ENCODE measurements at regions not wholly inside any gene's neighbourhood (a gene's known extent, or its start where the extent isn't known, plus 50 kb on each side); places are given as distances from the start of the nearest gene placed in this dataset.

DNA sequence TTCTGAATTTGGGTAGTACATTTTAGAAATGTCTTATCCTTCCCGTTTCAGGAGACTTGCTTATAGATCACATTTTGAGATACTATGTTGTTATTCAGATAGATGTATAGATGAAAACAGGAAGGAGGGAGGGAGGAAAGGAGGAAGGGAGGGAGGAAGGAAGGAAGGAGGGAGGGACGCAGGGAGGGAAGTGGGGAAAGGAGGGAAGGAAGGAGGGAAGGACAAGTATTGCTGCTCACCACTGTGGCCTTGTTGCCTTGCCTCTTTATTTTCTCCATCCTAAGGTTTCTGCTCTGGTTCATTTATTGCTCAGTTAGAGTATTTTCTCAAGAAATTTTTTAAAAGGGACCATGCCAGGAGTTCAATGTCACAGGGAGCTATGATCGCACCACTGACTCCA, 134.3 kb downstream of the LTN1 start:
- ATAC-seq (ENCODE audit: insufficient read depth, low read depth): no peak

DNA sequence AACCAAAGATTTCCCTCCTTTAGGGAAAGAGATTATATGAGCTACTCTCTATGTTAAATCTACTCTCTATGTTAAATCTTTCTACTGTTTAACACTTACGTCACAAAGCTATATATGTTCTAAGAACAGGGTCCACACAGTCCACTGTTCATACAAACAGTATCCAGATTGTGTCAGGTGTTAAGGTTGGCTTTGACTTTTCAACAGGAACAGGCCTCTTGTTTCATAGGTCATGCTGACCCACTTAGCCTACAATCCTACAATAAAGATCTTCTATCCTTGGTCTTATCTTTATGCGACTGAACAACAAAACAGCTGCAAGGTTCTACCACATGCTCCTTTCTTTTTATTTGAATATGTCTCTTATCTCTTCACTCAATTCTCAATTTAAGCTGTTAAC, 134.9 kb downstream of the LTN1 start:
- DNase-seq (no peak), ATAC-seq (ENCODE audit: insufficient read depth, low read depth) (no peak)
- Histone ChIP-seq H3K27ac (ENCODE audit: low read length) (no peak overlapping the region), H3K9me3 (ENCODE audit: insufficient read depth, low read length, severe bottlenecking) (no peaks in the 10 kb centered on the region), H3K4me3 (ENCODE audit: low read depth in 1 of 2, low read length in 2 of 2) (no peak overlapping the region), H3K4me1 (ENCODE audit: insufficient read depth, low read length) (no peaks in the 10 kb centered on the region), H3K27me3 (ENCODE audit: insufficient read depth, low read length, poor library complexity) (no peaks in the 10 kb centered on the region), H3K4me2 (ENCODE audit: insufficient read depth, low read length) (no peak overlapping the region), H4K20me1 (ENCODE audit: insufficient read depth, low read length) (no peaks in the 10 kb centered on the region), H3K36me3 (ENCODE audit: insufficient read depth, low read length) (no peaks in the 10 kb centered on the region), H3K79me2 (ENCODE audit: insufficient read depth, low read length) (no peaks in the 10 kb centered on the region), H3K9ac (ENCODE audit: low read depth, low read length) (no peak overlapping the region), H2AFZ (ENCODE audit: low read depth, low read length) (no peak overlapping the region)
- TF ChIP-seq, protein P1, sequence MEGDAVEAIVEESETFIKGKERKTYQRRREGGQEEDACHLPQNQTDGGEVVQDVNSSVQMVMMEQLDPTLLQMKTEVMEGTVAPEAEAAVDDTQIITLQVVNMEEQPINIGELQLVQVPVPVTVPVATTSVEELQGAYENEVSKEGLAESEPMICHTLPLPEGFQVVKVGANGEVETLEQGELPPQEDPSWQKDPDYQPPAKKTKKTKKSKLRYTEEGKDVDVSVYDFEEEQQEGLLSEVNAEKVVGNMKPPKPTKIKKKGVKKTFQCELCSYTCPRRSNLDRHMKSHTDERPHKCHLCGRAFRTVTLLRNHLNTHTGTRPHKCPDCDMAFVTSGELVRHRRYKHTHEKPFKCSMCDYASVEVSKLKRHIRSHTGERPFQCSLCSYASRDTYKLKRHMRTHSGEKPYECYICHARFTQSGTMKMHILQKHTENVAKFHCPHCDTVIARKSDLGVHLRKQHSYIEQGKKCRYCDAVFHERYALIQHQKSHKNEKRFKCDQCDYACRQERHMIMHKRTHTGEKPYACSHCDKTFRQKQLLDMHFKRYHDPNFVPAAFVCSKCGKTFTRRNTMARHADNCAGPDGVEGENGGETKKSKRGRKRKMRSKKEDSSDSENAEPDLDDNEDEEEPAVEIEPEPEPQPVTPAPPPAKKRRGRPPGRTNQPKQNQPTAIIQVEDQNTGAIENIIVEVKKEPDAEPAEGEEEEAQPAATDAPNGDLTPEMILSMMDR (IDR thresholded peaks at IDR 0.05; ENCODE audit: borderline replicate concordance, extremely low read depth, low read length, poor library complexity, severe bottlenecking): no peak
- TF ChIP-seq EZH2 (IDR thresholded peaks at IDR 0.05; ENCODE audit: borderline replicate concordance, low read depth, low read length, severe bottlenecking): no peak

More for the DNA sequence above, 134.3 kb downstream of the LTN1 start:
- Histone ChIP-seq H3K27ac (ENCODE audit: low read length) (no peak overlapping the region), H3K79me2 (ENCODE audit: insufficient read depth, low read length) (no peaks in the 10 kb centered on the region), H3K4me2 (ENCODE audit: insufficient read depth, low read length) (no peak overlapping the region), H2AFZ (ENCODE audit: low read depth, low read length) (no peak overlapping the region), H4K20me1 (ENCODE audit: insufficient read depth, low read length) (no peaks in the 10 kb centered on the region), H3K9ac (ENCODE audit: low read depth, low read length) (no peak overlapping the region), H3K9me3 (ENCODE audit: insufficient read depth, low read length, severe bottlenecking) (no peaks in the 10 kb centered on the region), H3K4me1 (ENCODE audit: insufficient read depth, low read length) (no peaks in the 10 kb centered on the region), H3K36me3 (ENCODE audit: insufficient read depth, low read length) (no peaks in the 10 kb centered on the region), H3K4me3 (ENCODE audit: low read depth in 1 of 2, low read length in 2 of 2) (no peak overlapping the region), H3K27me3 (ENCODE audit: insufficient read depth, low read length, poor library complexity) (no peaks in the 10 kb centered on the region)
- TF ChIP-seq, protein P1 (IDR thresholded peaks at IDR 0.05; ENCODE audit: borderline replicate concordance, extremely low read depth, low read length, poor library complexity, severe bottlenecking): no peak
- no peak for TF ChIP-seq EZH2 (IDR thresholded peaks at IDR 0.05; ENCODE audit: borderline replicate concordance, low read depth, low read length, severe bottlenecking)
- no peak for DNase-seq

- Histone ChIP-seq H3K27ac (ENCODE audit: low read length) (no peak overlapping the region), H3K36me3 (ENCODE audit: insufficient read depth, low read length) (no peaks in the 10 kb centered on the region), H3K9me3 (ENCODE audit: insufficient read depth, low read length, severe bottlenecking) (no peaks in the 10 kb centered on the region), H3K27me3 (ENCODE audit: insufficient read depth, low read length, poor library complexity) (no peaks in the 10 kb centered on the region), H3K9ac (ENCODE audit: low read depth, low read length) (no peak overlapping the region), H3K4me3 (ENCODE audit: low read depth in 1 of 2, low read length in 2 of 2) (no peak overlapping the region), H3K4me1 (ENCODE audit: insufficient read depth, low read length) (no peaks in the 10 kb centered on the region), H3K79me2 (ENCODE audit: insufficient read depth, low read length) (no peaks in the 10 kb centered on the region), H2AFZ (ENCODE audit: low read depth, low read length) (no peak overlapping the region), H4K20me1 (ENCODE audit: insufficient read depth, low read length) (no peaks in the 10 kb centered on the region), H3K4me2 (ENCODE audit: insufficient read depth, low read length) (no peak overlapping the region)
- TF ChIP-seq, protein P1 (IDR thresholded peaks at IDR 0.05; ENCODE audit: borderline replicate concordance, extremely low read depth, low read length, poor library complexity, severe bottlenecking): no peak
- no peak for TF ChIP-seq EZH2 (IDR thresholded peaks at IDR 0.05; ENCODE audit: borderline replicate concordance, low read depth, low read length, severe bottlenecking)
- DNase-seq (no peak), ATAC-seq (ENCODE audit: insufficient read depth, low read depth) (no peak)
Observed at GRCh38 chr21:28856588-28857250, 136.0 kb downstream of the LTN1 start.
